Neural cell (in vitro differentiated cells): ENCODE measurements at regions not wholly inside any gene's neighbourhood (a gene's known extent, or its start where the extent isn't known, plus 50 kb on each side); places are given as distances from the start of the nearest gene placed in this dataset.

ENCODE experiments used
- H2AFZ ChIP-seq: fragments of 200-600, 300-800 bp; sonication (generic), shearing (Covaris generic); 2 replicates; pipeline ENCODE4 v1.6.0; 2014; ENCODE audit warnings: low read depth, mild to moderate bottlenecking, antibody characterized with exemption, low read length, moderate library complexity
- H3F3A ChIP-seq: fragments of 200-600 bp; shearing (Covaris generic); 2 replicates; pipeline ENCODE4 v1.6.1; 2016; ENCODE audit warnings: mild to moderate bottlenecking, moderate library complexity, mixed read lengths, antibody characterized with exemption, low read length; ENCODE audit not compliant: insufficient read depth, poor library complexity, severe bottlenecking
- H3K27ac ChIP-seq: fragments of 200-600, 300-800 bp; sonication (generic), shearing (Covaris generic); 2 replicates; pipeline ENCODE4 v1.5.1; 2014; ENCODE audit warnings: mild to moderate bottlenecking, low read length, moderate library complexity
- H3K27me3 ChIP-seq: fragments of 300-800, 200-600 bp; sonication (generic), shearing (Covaris generic); 2 replicates; pipeline ENCODE4 v1.6.0; 2014; ENCODE audit warnings: mild to moderate bottlenecking, low read depth, low read length, moderate library complexity; ENCODE audit not compliant: insufficient read depth
- H3K36me3 ChIP-seq: fragments of 300-800, 200-600 bp; sonication (generic), shearing (Covaris generic); 2 replicates; pipeline ENCODE4 v1.5.1; 2014; ENCODE audit warnings: mild to moderate bottlenecking, antibody characterized with exemption, low read length, moderate library complexity; ENCODE audit not compliant: insufficient read depth
- H3K4me2 ChIP-seq: fragments of 300-800, 200-600 bp; sonication (generic), shearing (Covaris generic); 2 replicates; pipeline ENCODE4 v1.6.0; 2014; ENCODE audit warnings: mild to moderate bottlenecking, low read length
- H3K4me3 ChIP-seq: fragments of 300-800, 200-600 bp; sonication (generic), shearing (Covaris generic); 2 replicates; pipeline ENCODE4 v1.5.1; 2014; ENCODE audit warnings: mild to moderate bottlenecking, low read length, moderate library complexity
- H3K79me2 ChIP-seq: fragments of 200-600 bp; shearing (Covaris generic); replicated peaks from 2 replicates; pipeline ENCODE4 v1.6.0; 2014; ENCODE audit warnings: mild to moderate bottlenecking, low read length, moderate library complexity; ENCODE audit not compliant: insufficient read depth
- H3K9ac ChIP-seq: fragments of 300-800, 200-600 bp; sonication (generic), shearing (Covaris generic); 2 replicates; pipeline ENCODE4 v1.6.1; 2016; ENCODE audit warnings: mild to moderate bottlenecking, low read length, mixed read lengths
- H3K9me2 ChIP-seq: fragments of 200-600 bp; shearing (Covaris generic); 2 replicates; pipeline ENCODE4 v1.6.1; 2016; ENCODE audit warnings: mild to moderate bottlenecking, low read length, mixed read lengths; ENCODE audit not compliant: insufficient read depth
- H3K9me3 ChIP-seq: fragments of 200-600, 300-800 bp; sonication (generic), shearing (Covaris generic); 2 replicates; pipeline ENCODE4 v1.6.1; 2016; ENCODE audit warnings: mild to moderate bottlenecking, mixed run types, low read length, moderate library complexity, mixed read lengths
- H4K20me1 ChIP-seq: fragments of 200-600 bp; shearing (Covaris generic); 2 replicates; pipeline ENCODE4 v1.6.1; 2016; ENCODE audit warnings: mild to moderate bottlenecking, mixed run types; ENCODE audit not compliant: insufficient read depth
- EP300 ChIP-seq: fragments of 450-650 bp; conservative IDR thresholded peaks from 2 replicates; pipeline ENCODE4 v1.6.1; 2014; ENCODE audit warnings: antibody characterized with exemption, mild to moderate bottlenecking, moderate library complexity; ENCODE audit not compliant: poor library complexity, severe bottlenecking
- EZH2 ChIP-seq: fragments of 200-600, 300-800 bp; shearing (Covaris generic), sonication (generic); IDR thresholded peaks from 2 replicates; pipeline ENCODE4 v1.6.1; 2014; ENCODE audit warnings: antibody characterized with exemption, low read length, borderline replicate concordance, mild to moderate bottlenecking; ENCODE audit not compliant: insufficient read depth, poor library complexity, severe bottlenecking
- MXI1 ChIP-seq: fragments of 450-650 bp; conservative IDR thresholded peaks from 2 replicates; pipeline ENCODE4 v1.6.1; 2014; ENCODE audit warnings: antibody characterized with exemption, mild to moderate bottlenecking; ENCODE audit not compliant: poor library complexity, severe bottlenecking
- POLR2AphosphoS5 ChIP-seq: IDR thresholded peaks from 2 replicates; pipeline ENCODE4 v1.6.1; 2012
- RAD21 ChIP-seq: fragments of 450-650 bp; conservative IDR thresholded peaks from 2 replicates; pipeline ENCODE4 v1.6.1; 2014; ENCODE audit warnings: antibody characterized with exemption, mild to moderate bottlenecking, moderate library complexity
- SMC3 ChIP-seq: fragments of 450-650 bp; conservative IDR thresholded peaks from 2 replicates; pipeline ENCODE4 v1.6.1; 2014; ENCODE audit warnings: antibody characterized with exemption, mild to moderate bottlenecking, moderate library complexity; ENCODE audit not compliant: poor library complexity
- TAF1 ChIP-seq: IDR thresholded peaks from 2 replicates; pipeline ENCODE4 v1.6.1; 2012; ENCODE audit warnings: low read depth
- TF ChIP-seq, protein P1 (sequence below): IDR thresholded peaks from 2 replicates; pipeline ENCODE4 v1.6.1; 2012; ENCODE audit warnings: borderline replicate concordance
- TF ChIP-seq, protein P2 (sequence below): fragments of 450-650 bp; IDR thresholded peaks from 2 replicates; pipeline ENCODE4 v1.5.1; 2014; ENCODE audit warnings: antibody characterized with exemption, mild to moderate bottlenecking, moderate library complexity; ENCODE audit not compliant: poor library complexity, severe bottlenecking

GRCh38 chr14:62532181-62532580, 513.1 kb downstream of the KCNH5 start:
- no peaks in the 10 kb centered on the region for H3F3A ChIP-seq
- H3K9ac ChIP-seq, result no peak overlapping the region
- TF ChIP-seq RAD21, result no peak
- TF ChIP-seq, protein P1, sequence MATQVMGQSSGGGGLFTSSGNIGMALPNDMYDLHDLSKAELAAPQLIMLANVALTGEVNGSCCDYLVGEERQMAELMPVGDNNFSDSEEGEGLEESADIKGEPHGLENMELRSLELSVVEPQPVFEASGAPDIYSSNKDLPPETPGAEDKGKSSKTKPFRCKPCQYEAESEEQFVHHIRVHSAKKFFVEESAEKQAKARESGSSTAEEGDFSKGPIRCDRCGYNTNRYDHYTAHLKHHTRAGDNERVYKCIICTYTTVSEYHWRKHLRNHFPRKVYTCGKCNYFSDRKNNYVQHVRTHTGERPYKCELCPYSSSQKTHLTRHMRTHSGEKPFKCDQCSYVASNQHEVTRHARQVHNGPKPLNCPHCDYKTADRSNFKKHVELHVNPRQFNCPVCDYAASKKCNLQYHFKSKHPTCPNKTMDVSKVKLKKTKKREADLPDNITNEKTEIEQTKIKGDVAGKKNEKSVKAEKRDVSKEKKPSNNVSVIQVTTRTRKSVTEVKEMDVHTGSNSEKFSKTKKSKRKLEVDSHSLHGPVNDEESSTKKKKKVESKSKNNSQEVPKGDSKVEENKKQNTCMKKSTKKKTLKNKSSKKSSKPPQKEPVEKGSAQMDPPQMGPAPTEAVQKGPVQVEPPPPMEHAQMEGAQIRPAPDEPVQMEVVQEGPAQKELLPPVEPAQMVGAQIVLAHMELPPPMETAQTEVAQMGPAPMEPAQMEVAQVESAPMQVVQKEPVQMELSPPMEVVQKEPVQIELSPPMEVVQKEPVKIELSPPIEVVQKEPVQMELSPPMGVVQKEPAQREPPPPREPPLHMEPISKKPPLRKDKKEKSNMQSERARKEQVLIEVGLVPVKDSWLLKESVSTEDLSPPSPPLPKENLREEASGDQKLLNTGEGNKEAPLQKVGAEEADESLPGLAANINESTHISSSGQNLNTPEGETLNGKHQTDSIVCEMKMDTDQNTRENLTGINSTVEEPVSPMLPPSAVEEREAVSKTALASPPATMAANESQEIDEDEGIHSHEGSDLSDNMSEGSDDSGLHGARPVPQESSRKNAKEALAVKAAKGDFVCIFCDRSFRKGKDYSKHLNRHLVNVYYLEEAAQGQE, result no peak
- no peak for TF ChIP-seq MXI1
- TF ChIP-seq, protein P2, sequence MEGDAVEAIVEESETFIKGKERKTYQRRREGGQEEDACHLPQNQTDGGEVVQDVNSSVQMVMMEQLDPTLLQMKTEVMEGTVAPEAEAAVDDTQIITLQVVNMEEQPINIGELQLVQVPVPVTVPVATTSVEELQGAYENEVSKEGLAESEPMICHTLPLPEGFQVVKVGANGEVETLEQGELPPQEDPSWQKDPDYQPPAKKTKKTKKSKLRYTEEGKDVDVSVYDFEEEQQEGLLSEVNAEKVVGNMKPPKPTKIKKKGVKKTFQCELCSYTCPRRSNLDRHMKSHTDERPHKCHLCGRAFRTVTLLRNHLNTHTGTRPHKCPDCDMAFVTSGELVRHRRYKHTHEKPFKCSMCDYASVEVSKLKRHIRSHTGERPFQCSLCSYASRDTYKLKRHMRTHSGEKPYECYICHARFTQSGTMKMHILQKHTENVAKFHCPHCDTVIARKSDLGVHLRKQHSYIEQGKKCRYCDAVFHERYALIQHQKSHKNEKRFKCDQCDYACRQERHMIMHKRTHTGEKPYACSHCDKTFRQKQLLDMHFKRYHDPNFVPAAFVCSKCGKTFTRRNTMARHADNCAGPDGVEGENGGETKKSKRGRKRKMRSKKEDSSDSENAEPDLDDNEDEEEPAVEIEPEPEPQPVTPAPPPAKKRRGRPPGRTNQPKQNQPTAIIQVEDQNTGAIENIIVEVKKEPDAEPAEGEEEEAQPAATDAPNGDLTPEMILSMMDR, result no peak
- TF ChIP-seq SMC3, result no peak
- TF ChIP-seq TAF1, result no peak
- TF ChIP-seq POLR2AphosphoS5, result no peak
- no peak overlapping the region for H2AFZ ChIP-seq
- no peaks in the 10 kb centered on the region for H4K20me1 ChIP-seq
- no peak overlapping the region for H3K4me3 ChIP-seq
- H3K9me2 ChIP-seq, result no peaks in the 10 kb centered on the region
- no peak overlapping the region for H3K27ac ChIP-seq
- H3K27me3 ChIP-seq, result no peaks in the 10 kb centered on the region
- H3K4me2 ChIP-seq, result no peak overlapping the region
- no peaks in the 10 kb centered on the region for H3K79me2 ChIP-seq
- no peaks in the 10 kb centered on the region for H3K9me3 ChIP-seq
- H3K36me3 ChIP-seq, result no peaks in the 10 kb centered on the region

GRCh38 chr14:62546862-62547474, 498.3 kb downstream of the KCNH5 start:
- no peak overlapping the region for H3K4me3 ChIP-seq
- H3F3A ChIP-seq, result no peaks in the 10 kb centered on the region
- H3K4me2 ChIP-seq, result no peak overlapping the region
- no peak overlapping the region for H2AFZ ChIP-seq
- H3K79me2 ChIP-seq, result no peaks in the 10 kb centered on the region
- no peaks in the 10 kb centered on the region for H3K27me3 ChIP-seq
- no peaks in the 10 kb centered on the region for H3K36me3 ChIP-seq
- no peaks in the 10 kb centered on the region for H4K20me1 ChIP-seq
- H3K9me2 ChIP-seq, result no peaks in the 10 kb centered on the region
- no peaks in the 10 kb centered on the region for H3K9me3 ChIP-seq
- TF ChIP-seq TAF1 (no peak), MXI1 (no peak), EZH2 (no peak), EP300 (no peak), POLR2AphosphoS5 (no peak), SMC3 (no peak), RAD21 (no peak)
- TF ChIP-seq, protein P2, result no peak
- TF ChIP-seq, protein P1, result no peak
- no peak overlapping the region for H3K27ac ChIP-seq
- H3K9ac ChIP-seq, result no peak overlapping the region
